H54 (cell line): ENCODE measurements at regions not wholly inside any gene's neighbourhood (a gene's known extent, or its start where the extent isn't known, plus 50 kb on each side); places are given as distances from the start of the nearest gene placed in this dataset.

Source experiments
- DNase-seq: peaks from one replicate; pipeline ENCODE4 v3.0.0; 2011; ENCODE audit warnings: low spot score, mixed read lengths; ENCODE audit not compliant: insufficient read length
- FAIRE-seq: peaks from 3 replicates; lab custom pipeline; 2011; peaks lifted over from hg19 to GRCh38; lab: Jason Lieb, UNC
- POLR2A ChIP-seq: IDR thresholded peaks from 2 replicates; pipeline ENCODE4 v1.6.1; 2011; ENCODE audit warnings: low read depth, mild to moderate bottlenecking, low read length

GRCh38 chr15:45743426-45744235, 108.8 kb downstream of the SQOR start:
- no peak for TF ChIP-seq POLR2A
- no peak for DNase-seq
- no peak for FAIRE-seq

- no peak for TF ChIP-seq POLR2A
- no peak for FAIRE-seq
Measured at GRCh38 chr15:45744236-45744589, 109.4 kb downstream of the SQOR start.

GRCh38 chr15:45747426-45747825, 112.6 kb downstream of the SQOR start:
- no peak for TF ChIP-seq POLR2A
- FAIRE-seq, result no peak
- DNase-seq, result no peak

More at GRCh38 chr15:45744236-45744589, 109.4 kb downstream of the SQOR start:
- DNase-seq, result no peak

GRCh38 chr15:45751629-45752028, 116.8 kb downstream of the SQOR start:
- no peak for FAIRE-seq

GRCh38 chr15:45759936-45760335, 125.1 kb downstream of the SQOR start:
- FAIRE-seq (no peak), DNase-seq (no peak)
- TF ChIP-seq POLR2A, result no peak

More at GRCh38 chr15:45751629-45752028, 116.8 kb downstream of the SQOR start:
- no peak for DNase-seq
- TF ChIP-seq POLR2A, result no peak

- DNase-seq, result no peak
- no peak for FAIRE-seq
- no peak for TF ChIP-seq POLR2A
Measured at GRCh38 chr15:45762726-45763125, 127.9 kb downstream of the SQOR start.

GRCh38 chr15:45763170-45763869, 128.5 kb downstream of the SQOR start:
- FAIRE-seq (no peak), DNase-seq (no peak)
- TF ChIP-seq POLR2A, result no peak

- FAIRE-seq (no peak), DNase-seq (no peak)
- TF ChIP-seq POLR2A, result no peak
Measured at GRCh38 chr15:45773149-45773548, 138.3 kb downstream of the SQOR start.

GRCh38 chr15:45776772-45777171, 141.9 kb downstream of the SQOR start:
- no peak for TF ChIP-seq POLR2A
- DNase-seq, result no peak
- no peak for FAIRE-seq

- TF ChIP-seq POLR2A, result no peak
- DNase-seq (no peak), FAIRE-seq (no peak)
Measured at GRCh38 chr15:45777781-45778180, 143.0 kb downstream of the SQOR start.

- DNase-seq (no peak), FAIRE-seq (no peak)
- no peak for TF ChIP-seq POLR2A
Measured at GRCh38 chr15:45780352-45780751, 145.5 kb downstream of the SQOR start.

GRCh38 chr15:45784656-45785055, 149.8 kb downstream of the SQOR start:
- TF ChIP-seq POLR2A, result no peak

GRCh38 chr15:45785897-45786296, 151.1 kb downstream of the SQOR start:
- DNase-seq (no peak), FAIRE-seq (no peak)
- TF ChIP-seq POLR2A, result no peak

More at GRCh38 chr15:45784656-45785055, 149.8 kb downstream of the SQOR start:
- no peak for FAIRE-seq
- DNase-seq, result no peak

- TF ChIP-seq POLR2A, result no peak
- no peak for FAIRE-seq
- DNase-seq, result peak; percentile 14
Measured at GRCh38 chr15:45790325-45790943, 155.6 kb downstream of the SQOR start.

- no peak for TF ChIP-seq POLR2A
- no peak for DNase-seq
- no peak for FAIRE-seq
Measured at GRCh38 chr15:45794304-45794703, 159.5 kb downstream of the SQOR start.
